ENCODE measurements at regions not wholly inside any gene's neighbourhood (a gene's known extent, or its start where the extent isn't known, plus 50 kb on each side); places are given as distances from the start of the nearest gene placed in this dataset.

DNA sequence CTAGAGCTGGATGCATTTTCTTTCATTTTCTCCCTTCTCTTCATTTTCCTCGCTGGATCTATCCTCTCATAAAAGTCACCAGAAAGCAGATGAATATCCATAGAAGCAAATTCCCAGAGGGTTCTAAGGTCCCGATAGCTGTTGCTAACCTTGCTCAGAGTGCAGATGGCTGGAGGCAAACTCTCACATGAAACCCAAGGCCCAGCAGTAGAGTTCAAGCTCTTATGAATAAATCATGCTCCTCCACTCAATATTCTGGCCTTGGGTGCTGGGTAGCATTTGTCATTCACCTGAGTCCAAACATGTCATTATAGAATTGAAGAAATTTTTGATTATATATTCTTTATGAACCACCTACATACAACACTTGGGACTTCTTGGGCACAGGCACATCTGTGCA is 539.7 kb upstream of the MARCKS start:
- no peak for FAIRE-seq
- TF ChIP-seq POLR2A (IDR thresholded peaks at IDR 0.05; ENCODE audit: low read depth, low read length): no peak
- DNase-seq (ENCODE audit: insufficient read length, low spot score): no peak

DNA sequence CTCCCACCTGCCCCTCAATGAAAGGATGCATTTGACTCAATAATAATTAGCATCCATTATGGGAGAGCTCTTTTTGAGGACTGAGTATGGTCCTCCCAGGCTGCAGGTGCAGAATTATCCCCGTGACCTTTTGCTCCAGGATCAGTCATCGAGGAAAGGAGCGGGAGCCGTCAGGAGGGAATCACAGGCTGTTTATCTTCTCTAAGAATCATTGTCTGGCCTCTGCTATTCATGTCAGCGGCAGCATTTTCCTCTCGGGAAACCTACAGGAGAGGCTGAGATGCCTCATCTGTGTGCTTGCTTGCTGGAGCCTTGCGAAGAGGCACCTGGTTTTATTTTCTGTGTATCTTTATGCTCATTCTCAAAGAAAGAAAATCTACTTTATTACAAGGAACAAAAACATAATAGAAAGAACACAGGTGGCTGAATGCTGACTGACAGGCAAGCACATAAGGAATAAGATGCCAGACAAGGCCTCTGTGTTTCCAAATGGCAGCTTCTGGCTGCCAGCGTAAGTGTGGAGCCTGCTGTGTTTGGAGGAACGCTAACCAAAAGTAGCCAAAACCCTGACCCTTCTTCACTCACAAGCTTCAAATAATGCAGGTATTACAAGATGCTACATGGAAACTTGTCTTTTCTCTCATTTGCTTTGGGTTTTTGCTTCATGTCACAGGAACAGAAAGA is 539.1 kb upstream of the MARCKS start:
- TF ChIP-seq POLR2A (IDR thresholded peaks at IDR 0.05; ENCODE audit: low read depth, low read length): no peak
- no peak for FAIRE-seq
- DNase-seq (ENCODE audit: insufficient read length, low spot score): no peak

DNA sequence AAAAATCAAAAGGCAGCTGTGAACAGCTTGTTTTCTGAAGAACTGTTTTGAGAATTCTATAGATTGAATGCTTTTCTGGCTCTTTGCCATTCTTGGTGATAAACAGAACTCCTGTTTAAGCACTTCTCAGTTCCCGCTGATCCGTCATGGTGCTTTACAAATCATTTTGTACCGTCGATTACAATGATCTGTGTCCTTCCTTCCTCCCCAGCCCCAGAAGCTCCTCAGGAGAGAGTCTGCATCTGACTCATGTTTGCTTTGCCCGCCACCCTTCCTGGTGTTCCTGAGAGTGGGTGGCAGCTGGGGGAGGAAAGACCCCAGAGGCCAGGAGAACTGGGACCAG is 538.6 kb upstream of the MARCKS start:
- DNase-seq (ENCODE audit: insufficient read length, low spot score) (no peak), FAIRE-seq (no peak)
- TF ChIP-seq POLR2A (IDR thresholded peaks at IDR 0.05; ENCODE audit: low read depth, low read length): no peak

DNA sequence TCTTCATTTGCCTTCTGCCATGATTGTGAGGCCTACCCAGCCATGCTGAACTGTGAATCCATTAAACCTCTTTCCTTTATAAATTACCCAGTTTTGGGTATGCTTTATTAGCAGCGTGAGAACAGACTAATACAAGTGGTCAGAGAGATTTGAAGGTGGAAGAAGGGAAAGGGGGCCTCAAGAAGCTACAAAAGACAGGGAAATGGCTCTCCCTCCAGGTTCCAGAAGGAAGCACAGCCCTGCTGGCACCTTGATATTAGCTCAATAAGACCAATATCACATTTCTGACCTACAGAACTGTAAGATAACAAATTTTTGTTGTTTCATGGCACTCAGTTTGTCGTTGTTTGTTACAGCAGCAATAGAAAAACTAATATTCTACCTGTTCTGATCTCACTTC is 536.5 kb upstream of the MARCKS start:
- FAIRE-seq: no peak
- no peak for DNase-seq (ENCODE audit: insufficient read length, low spot score)
- no peak for TF ChIP-seq POLR2A (IDR thresholded peaks at IDR 0.05; ENCODE audit: low read depth, low read length)

DNA sequence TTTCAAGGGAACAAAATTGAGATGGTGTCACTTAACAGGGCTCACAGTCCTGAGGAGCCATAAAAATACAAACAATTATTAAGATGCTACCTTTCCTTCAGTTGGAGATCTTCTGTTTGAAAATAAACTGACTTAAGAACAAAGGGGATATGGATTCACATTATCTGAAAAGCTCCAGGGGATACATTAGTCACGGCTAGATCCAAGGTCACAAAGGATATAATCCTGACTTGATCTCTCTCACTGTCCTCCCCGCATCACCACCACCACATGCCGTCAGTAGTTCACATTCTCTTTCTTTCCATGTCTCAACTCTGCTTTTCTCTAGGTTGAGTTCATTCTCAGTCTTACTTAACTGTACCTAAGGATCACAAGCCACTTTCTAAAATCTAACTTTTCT is 530.4 kb upstream of the MARCKS start:
- FAIRE-seq (no peak), DNase-seq (ENCODE audit: insufficient read length, low spot score) (no peak)
- TF ChIP-seq POLR2A (IDR thresholded peaks at IDR 0.05; ENCODE audit: low read depth, low read length): no peak

DNA sequence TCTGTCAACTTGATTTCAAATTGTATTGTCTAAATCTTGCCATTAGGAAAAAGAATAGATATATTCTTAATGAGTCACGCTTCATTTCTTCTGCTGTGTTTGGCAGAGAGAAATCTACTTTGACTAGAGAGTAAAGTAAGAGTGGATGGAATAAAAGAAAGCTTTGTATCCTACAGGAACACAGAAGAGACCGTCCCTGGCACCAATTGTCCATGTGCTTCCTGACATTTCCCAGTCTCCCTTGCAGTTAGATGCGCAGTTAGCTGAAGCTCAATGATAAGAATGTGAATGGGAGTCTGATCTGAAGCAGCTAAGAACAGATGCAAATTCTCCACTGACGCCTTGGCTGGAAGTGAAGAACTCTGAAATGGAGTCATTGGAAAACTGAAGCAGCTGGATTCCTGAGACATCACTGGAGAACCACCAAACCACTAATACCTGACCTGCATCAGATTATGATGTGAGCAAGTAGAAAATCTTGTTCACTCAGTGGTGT is 528.2 kb upstream of the MARCKS start:
- DNase-seq (ENCODE audit: insufficient read length, low spot score): no peak
- no peak for TF ChIP-seq POLR2A (IDR thresholded peaks at IDR 0.05; ENCODE audit: low read depth, low read length)
- FAIRE-seq: no peak

DNA sequence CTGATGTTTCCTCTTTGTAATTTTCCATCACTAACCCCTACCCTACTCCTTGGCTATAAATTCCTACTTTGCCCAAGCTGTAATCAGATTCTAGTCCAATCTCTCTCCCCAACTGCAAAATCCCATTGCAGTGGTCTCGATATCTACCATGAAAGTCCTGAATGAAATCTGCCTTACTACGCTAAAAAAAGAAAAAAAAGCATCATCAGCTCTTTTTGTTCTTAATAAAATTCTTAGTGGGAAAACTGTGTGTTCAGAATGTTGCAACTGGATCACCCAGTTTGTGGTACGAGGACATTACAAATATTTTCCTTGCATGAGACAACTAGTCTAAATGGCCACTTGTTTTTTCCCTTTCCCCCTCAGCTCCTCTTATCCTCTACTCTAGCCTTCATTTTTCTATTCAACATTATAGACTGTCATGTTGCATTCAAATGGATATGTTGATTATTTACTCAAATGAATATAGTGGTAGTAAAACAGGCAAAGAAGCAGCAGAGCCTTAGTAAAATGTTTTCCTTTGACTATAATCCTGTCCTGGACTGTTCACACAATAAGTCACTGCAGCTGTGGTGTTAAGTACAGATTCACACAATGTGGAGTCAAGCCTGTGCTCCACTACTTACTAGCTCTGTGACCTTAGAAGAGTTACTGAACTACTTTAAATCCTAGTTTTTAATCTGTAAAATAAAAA is 527.1 kb upstream of the MARCKS start:
- FAIRE-seq (no peak), DNase-seq (ENCODE audit: insufficient read length, low spot score) (no peak)
- TF ChIP-seq POLR2A (IDR thresholded peaks at IDR 0.05; ENCODE audit: low read depth, low read length): no peak

DNA sequence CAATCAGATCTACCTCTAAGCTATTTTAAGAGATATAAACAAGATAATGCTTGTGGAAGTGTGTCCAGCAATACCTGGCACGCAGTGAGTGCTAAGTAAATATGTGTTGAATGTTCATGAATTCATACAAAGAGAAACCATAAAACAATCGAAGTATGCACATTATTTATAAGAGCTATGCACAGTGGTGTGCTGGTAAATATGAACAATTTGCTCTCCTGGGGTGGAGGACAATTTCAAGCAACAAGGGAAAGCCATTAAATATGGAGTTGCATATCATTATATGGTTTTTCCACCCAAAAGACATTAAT is 526.6 kb upstream of the MARCKS start:
- no peak for TF ChIP-seq POLR2A (IDR thresholded peaks at IDR 0.05; ENCODE audit: low read depth, low read length)
- FAIRE-seq (no peak), DNase-seq (ENCODE audit: insufficient read length, low spot score) (no peak)

DNA sequence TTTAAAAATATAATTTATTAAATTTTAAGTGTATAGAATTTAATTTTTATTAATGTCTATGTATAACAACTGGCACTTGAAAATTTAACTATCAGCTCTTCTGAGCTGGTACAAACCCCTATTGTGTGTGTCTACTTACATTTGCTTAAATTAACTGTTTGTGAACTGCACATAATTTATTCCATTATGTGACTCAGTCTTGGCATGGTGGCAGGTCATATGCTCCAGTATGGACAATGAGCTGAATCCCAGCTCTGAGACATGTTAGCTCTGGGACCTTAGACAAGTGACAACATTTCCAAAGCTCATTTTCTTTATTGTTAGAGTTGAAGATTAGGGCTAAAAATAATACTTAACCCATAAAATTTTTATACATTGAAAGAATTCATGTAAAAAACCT is 526.1 kb upstream of the MARCKS start:
- DNase-seq (ENCODE audit: insufficient read length, low spot score) (no peak), FAIRE-seq (no peak)
- no peak for TF ChIP-seq POLR2A (IDR thresholded peaks at IDR 0.05; ENCODE audit: low read depth, low read length)

DNA sequence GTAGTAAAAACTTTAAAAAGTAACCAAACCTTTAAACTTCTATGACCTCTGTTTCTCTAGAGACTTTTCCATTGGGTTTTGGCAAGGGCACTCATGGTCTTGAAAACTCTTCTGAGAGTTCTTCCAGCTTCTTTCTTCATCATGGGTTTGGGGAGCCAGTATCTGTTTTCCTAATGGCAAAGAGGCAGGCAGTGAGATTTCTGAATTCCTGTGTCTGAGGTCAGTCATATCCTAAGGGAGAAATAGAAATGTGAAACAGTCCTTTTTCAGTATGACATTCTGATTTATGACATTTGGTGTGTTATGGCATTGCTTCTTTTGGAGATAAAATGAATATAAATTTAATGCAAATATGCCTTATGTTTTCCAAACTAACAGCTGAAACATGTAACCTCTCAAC is 518.5 kb upstream of the MARCKS start:
- FAIRE-seq (no peak), DNase-seq (ENCODE audit: insufficient read length, low spot score) (no peak)
- no peak for TF ChIP-seq POLR2A (IDR thresholded peaks at IDR 0.05; ENCODE audit: low read depth, low read length)

DNA sequence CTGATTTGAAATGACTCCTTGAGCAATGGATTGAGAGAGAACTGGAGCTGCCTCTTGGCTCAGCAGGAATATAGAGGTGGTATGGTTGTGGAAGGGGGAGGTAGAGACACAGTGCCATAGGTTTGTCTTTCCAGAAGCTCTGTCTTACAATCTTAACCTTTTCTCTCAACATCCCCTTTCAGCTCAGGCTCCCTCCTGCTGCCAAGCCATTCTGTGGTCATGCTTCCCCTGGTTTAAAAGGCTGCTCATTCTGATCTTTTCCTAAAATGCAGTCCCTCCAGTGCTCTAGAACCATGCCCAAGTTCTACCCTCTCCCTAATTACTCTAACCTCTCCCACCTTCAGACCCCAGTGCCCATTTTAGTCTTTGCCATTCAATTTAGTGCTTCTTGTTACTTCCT is 517.9 kb upstream of the MARCKS start:
- FAIRE-seq (no peak), DNase-seq (ENCODE audit: insufficient read length, low spot score) (no peak)
- TF ChIP-seq POLR2A (IDR thresholded peaks at IDR 0.05; ENCODE audit: low read depth, low read length): no peak

DNA sequence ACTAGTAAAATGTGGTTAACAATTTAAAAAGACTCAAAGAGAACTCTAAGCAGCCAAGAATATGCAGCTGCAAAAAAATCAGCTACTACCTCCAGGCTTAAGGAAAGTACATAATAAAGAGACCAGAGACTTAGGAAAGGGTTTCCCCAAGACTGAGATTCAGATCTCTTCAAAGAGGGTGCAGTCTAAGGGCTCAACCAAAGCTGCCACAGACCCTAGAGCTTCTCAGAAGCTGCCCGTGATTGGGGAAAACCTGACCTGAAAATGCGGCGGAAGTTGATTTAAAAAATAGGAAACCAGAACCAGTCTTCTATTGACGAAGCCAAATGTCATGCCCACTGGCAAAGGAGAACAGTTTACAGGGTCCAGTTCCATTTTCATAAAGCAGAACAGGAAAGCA is 516.8 kb upstream of the MARCKS start:
- no peak for FAIRE-seq
- no peak for DNase-seq (ENCODE audit: insufficient read length, low spot score)
- TF ChIP-seq POLR2A (IDR thresholded peaks at IDR 0.05; ENCODE audit: low read depth, low read length): no peak

DNA sequence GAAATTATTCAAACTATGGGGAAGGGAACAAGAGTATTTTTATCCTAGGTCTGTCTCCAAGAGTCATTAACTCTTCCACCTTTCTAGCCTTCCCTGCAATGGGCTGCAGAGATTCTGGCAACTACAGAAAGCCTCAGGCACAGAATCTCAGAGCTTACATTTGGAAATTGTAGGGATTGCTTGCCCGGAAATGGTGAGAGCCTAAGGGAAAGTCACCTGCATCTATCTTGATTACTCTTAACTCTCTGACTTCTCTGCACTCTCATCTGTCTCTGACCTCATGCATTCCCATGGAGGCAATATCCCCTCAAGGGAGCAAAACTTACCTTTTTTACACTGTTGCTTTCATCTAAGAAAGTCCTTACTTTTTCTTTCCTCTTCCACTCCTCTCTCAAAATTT is 513.2 kb upstream of the MARCKS start:
- FAIRE-seq (no peak), DNase-seq (ENCODE audit: insufficient read length, low spot score) (no peak)
- no peak for TF ChIP-seq POLR2A (IDR thresholded peaks at IDR 0.05; ENCODE audit: low read depth, low read length)

DNA sequence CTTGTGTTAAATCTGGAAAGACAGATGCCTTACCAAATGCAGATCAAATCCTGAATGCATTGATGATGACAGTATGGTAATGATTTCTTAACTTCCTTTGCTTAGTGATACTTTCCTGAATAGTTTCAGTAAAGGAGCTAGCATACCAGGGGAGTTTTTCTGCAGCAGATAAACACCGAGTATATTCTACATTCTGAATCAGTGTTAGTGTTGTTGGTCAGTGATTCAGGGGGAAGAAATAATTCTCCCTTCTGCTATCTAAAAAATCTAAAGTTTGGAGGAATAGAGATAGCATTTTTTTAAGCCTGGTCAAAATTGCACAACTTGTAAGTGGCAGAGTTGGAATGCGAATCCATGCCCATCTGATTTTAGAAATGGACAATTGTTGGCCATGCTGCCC is 512.2 kb upstream of the MARCKS start:
- no peak for DNase-seq (ENCODE audit: insufficient read length, low spot score)
- FAIRE-seq: no peak

DNA sequence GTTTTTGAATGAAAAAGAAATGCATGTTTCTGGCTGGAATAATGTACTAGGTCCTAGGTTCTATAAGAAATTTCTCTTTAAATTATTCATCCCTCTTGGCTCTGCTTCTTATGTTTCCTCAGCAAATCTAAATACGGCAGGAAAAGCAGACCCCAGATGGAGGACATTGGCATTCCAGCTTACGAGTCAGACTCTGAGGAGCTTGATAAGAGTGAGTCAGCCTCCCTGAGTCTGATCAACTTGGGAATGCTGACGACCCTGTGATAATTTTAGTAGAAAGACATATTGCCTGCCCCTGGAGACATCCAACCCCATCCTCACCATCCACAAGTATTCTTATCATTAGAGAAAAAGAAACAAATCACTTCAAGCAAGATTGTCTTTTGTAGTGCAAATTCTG is 509.7 kb upstream of the MARCKS start:
- no peak for TF ChIP-seq POLR2A (IDR thresholded peaks at IDR 0.05; ENCODE audit: low read depth, low read length)
- FAIRE-seq (no peak), DNase-seq (ENCODE audit: insufficient read length, low spot score) (no peak)

More for the DNA sequence above, 512.2 kb upstream of the MARCKS start:
- TF ChIP-seq POLR2A (IDR thresholded peaks at IDR 0.05; ENCODE audit: low read depth, low read length): no peak
